MCF 10A (cell line): ENCODE measurements at regions not wholly inside any gene's neighbourhood (a gene's known extent, or its start where the extent isn't known, plus 50 kb on each side); places are given as distances from the start of the nearest gene placed in this dataset.

Experiments used
- BruUV-seq: library from RNA; stranded (reverse); fragments of 400-500 nt; replicated peaks from 2 replicates; lab custom pipeline; 2021; lab: Mats Ljungman, UMichigan
- CTCF ChIA-PET: fragments of 300-600 bp; sonication (Branson Sonifier 250); formaldehyde crosslinking; extraction: SDS; loops from one replicate; lab custom pipeline; 2021; ENCODE audit warnings: antibody characterized with exemption, inconsistent platforms; lab: Yijun Ruan, JAX
- POLR2A ChIA-PET: fragments of 300-600, 350-650 bp; sonication (Branson Sonifier 250); formaldehyde crosslinking; extraction: SDS; loops from one replicate; lab custom pipeline; 2020; ENCODE audit warnings: antibody characterized with exemption, inconsistent platforms; lab: Yijun Ruan, JAX
- DNase-seq: peaks from one replicate; pipeline ENCODE4 v3.0.0-alpha.2; 2018; ENCODE audit not compliant: unreplicated experiment
- H3K27ac Mint-ChIP-seq: one replicate; pipeline ENCODE4 v1.8.0; 2022; ENCODE audit warnings: mild to moderate bottlenecking, low read depth, mixed read lengths; ENCODE audit not compliant: unreplicated experiment
- H3K27me3 Mint-ChIP-seq: one replicate; pipeline ENCODE4 v1.8.0; 2022; ENCODE audit warnings: mixed read lengths; ENCODE audit not compliant: insufficient read depth, unreplicated experiment
- H3K36me3 Mint-ChIP-seq: one replicate; pipeline ENCODE4 v1.8.0; 2022; ENCODE audit warnings: mild to moderate bottlenecking, moderate library complexity, mixed read lengths; ENCODE audit not compliant: insufficient read depth, unreplicated experiment
- H3K4me1 Mint-ChIP-seq: one replicate; pipeline ENCODE4 v1.8.0; 2022; ENCODE audit warnings: mixed read lengths; ENCODE audit not compliant: insufficient read depth, unreplicated experiment
- H3K4me3 Mint-ChIP-seq: one replicate; pipeline ENCODE4 v1.8.0; 2022; ENCODE audit warnings: mild to moderate bottlenecking, moderate library complexity, mixed read lengths; ENCODE audit not compliant: unreplicated experiment
- H3K9me3 Mint-ChIP-seq: one replicate; pipeline ENCODE4 v1.8.0; 2022; ENCODE audit warnings: mixed read lengths; ENCODE audit not compliant: unreplicated experiment
- CTCF ChIP-seq: fragments of 200-600 bp; IDR thresholded peaks from one replicate; pipeline ENCODE4 v1.8.0; 2022; ENCODE audit warnings: antibody characterized with exemption, mild to moderate bottlenecking; ENCODE audit not compliant: unreplicated experiment
- intact Hi-C: fragments of 100-400 bp; cut with micrococcal nuclease; formaldehyde crosslinking; loops from 2 replicates; pipeline ENCODE4 v1.14.1; 2022

GRCh38 chr4:176953021-176953420 lies 160.3 kb upstream of the VEGFC start:
- Mint-ChIP-seq H3K27ac (no peak overlapping the region), H3K4me1 (no peaks in the 10 kb centered on the region), H3K27me3 (no peaks in the 10 kb centered on the region), H3K9me3 (peaks cover 12% of the 10 kb centered on the region), H3K36me3 (peaks cover 4% of the 10 kb centered on the region), H3K4me3 (no peak overlapping the region)
- ChIA-PET CTCF (no interaction called here), POLR2A (no interaction called here)
- no TSS peak for BruUV-seq
- DNase-seq, result no peak
- no peak for TF ChIP-seq CTCF
- intact Hi-C loops, result no loop called here

- H3K27me3 Mint-ChIP-seq, result no peaks in the 10 kb centered on the region
- ChIA-PET POLR2A (no interaction called here), CTCF (interaction anchor here (1.5 kb wide), 2 partner anchors 90 to 94 kb away, joined by 3 to 6 read pairs; no protein-coding TSS in a partner anchor)
- no peak for DNase-seq
- peaks cover 12% of the 10 kb centered on the region for H3K9me3 Mint-ChIP-seq
- H3K4me1 Mint-ChIP-seq, result no peaks in the 10 kb centered on the region
- intact Hi-C loops, result no loop called here
- TF ChIP-seq CTCF, result no peak
- H3K4me3 Mint-ChIP-seq, result no peak overlapping the region
- BruUV-seq, result no TSS peak
- no peak overlapping the region for H3K27ac Mint-ChIP-seq
- H3K36me3 Mint-ChIP-seq, result peaks cover 4% of the 10 kb centered on the region
Measured at GRCh38 chr4:176957353-176958118, 164.8 kb upstream of the VEGFC start.

- no peak for TF ChIP-seq CTCF
- intact Hi-C loops, result no loop called here
- Mint-ChIP-seq H3K27ac (no peak overlapping the region), H3K9me3 (peaks cover under 1% of the 10 kb centered on the region), H3K4me1 (peaks cover 8% of the 10 kb centered on the region), H3K36me3 (peaks cover 4% of the 10 kb centered on the region), H3K27me3 (no peaks in the 10 kb centered on the region), H3K4me3 (no peak overlapping the region)
- ChIA-PET POLR2A (interaction anchor here (0.7 kb wide), 2 partner anchors 149 to 168 kb away, joined by 3 to 4 read pairs; partner anchors contain the start of gene VEGFC), CTCF (interaction anchor here (0.6 to 0.7 kb wide), 2 partner anchors 95 to 629 kb away, joined by 3 read pairs; no protein-coding TSS in a partner anchor)
- no peak for DNase-seq
- no TSS peak for BruUV-seq
Measured at GRCh38 chr4:176959980-176960379, 167.3 kb upstream of the VEGFC start.

GRCh38 chr4:176963121-176963520 lies 170.4 kb upstream of the VEGFC start:
- CTCF ChIA-PET, result interaction anchor here (0.6 to 1.9 kb wide), 3 partner anchors 20 to 492 kb away, joined by 3 to 26 read pairs (median 3); no protein-coding TSS in a partner anchor

More at GRCh38 chr4:176963121-176963520, 170.4 kb upstream of the VEGFC start:
- DNase-seq, result no peak
- H3K36me3 Mint-ChIP-seq, result no peaks in the 10 kb centered on the region
- H3K27ac Mint-ChIP-seq, result no peak overlapping the region
- BruUV-seq, result no TSS peak
- POLR2A ChIA-PET, result no interaction called here
- no peak overlapping the region for H3K4me3 Mint-ChIP-seq
- no peaks in the 10 kb centered on the region for H3K9me3 Mint-ChIP-seq
- no peak for TF ChIP-seq CTCF
- H3K27me3 Mint-ChIP-seq, result no peaks in the 10 kb centered on the region
- H3K4me1 Mint-ChIP-seq, result peaks cover 8% of the 10 kb centered on the region
- intact Hi-C loops, result no loop called here
